RKO (cell line): ENCODE measurements at regions not wholly inside any gene's neighbourhood (a gene's known extent, or its start where the extent isn't known, plus 50 kb on each side); places are given as distances from the start of the nearest gene placed in this dataset.
A peak's percentile ranks its signal among the peaks of the same experiment; 100 is the strongest.

Experiments
- DNase-seq: peaks from one replicate; pipeline ENCODE4 v3.0.0-alpha.2; 2016; ENCODE audit warnings: low spot score

DNA sequence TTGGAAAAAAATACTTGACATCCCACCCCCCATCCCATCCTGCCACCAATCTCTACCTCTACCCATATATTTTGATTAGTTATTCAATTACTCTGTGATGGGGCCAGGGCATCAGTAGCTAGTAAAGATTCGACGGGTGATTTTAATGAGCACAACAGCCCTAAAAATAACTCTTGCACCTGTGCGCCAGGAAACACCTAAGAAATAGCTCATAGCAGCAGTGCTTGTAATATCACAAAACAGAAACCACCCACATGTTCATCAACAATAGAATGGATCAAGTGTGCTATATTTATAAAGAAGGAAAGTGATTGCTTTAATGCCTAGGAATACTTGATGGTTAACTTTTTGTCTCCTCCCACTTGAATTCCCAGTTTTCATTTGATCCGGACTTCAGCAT, 225.6 kb upstream of the LCORL start:
- no peak for DNase-seq

DNA sequence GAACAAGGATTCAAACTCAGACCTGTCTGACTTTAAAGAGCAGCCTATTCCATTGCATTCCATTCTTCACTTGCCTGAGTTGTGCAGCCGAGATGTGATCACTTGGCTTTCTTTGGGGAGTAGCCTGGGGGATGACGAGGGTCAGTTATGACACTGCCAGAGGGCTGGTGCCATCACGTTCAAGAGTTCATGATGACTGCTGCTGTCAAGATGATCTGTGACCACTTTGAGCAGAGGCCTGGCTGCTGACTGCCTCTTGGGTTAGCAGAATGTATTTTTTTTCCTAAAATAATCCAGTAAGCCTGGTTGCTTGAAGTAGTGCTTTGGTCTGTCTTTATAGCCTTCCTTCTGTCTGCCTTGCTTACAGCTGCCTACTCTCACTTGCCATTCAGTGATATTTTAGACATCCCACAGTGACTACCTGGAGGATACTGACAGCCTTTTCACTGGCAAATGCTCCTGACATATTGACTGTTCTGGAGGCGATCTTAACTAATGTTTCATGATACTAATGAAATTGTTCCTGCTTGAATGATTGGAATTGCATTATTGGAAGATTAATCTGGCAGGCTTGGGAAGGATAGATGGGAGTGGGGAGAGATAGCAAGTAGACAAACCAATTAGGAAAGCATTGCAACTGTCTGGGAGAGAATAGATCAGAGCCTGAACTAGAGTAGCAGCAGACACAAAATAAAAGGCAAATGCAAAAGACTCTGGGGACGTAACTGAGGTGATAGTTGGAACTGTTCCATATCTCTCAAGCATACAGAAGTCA, 221.6 kb upstream of the LCORL start:
- DNase-seq = no peak

DNA sequence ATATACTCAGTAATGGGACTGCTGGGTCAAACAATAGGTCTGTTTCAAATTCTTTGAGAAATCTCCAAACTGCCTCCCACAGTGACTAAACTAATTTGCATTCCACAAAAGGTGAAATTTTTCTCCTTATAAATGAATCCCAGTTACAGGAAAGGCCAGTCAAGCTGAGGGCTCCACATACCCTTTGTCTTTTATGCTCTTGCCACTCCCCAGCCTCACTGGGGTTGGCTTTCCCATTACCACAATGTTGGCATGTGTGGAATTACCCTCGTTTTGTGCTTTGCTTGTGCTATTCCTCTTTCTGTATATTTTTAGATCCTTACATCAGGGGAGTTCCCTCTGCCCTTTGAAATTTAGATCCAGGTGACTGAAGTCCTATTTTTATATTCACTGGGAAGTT, 220.2 kb upstream of the LCORL start:
- DNase-seq = no peak

DNA sequence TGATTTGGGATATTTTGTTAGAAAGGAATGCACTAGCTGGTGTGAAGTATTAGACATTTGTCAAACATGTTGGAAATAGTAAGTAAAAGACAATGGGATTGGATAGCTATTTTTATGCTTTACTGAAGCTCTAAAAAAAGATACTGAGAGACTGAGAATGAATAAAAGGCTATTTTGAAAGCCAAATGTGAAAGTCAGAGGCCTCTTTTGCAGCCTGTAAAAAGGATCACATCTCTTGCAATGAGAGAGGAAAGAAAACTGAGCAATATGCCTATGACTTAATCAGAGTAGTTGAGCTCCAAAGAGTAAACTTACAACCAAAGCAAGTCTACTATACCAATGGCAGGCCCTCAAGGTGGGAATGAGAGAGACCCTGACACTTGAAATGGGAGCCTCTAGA, 212.6 kb upstream of the LCORL start:
- no peak for DNase-seq

DNA sequence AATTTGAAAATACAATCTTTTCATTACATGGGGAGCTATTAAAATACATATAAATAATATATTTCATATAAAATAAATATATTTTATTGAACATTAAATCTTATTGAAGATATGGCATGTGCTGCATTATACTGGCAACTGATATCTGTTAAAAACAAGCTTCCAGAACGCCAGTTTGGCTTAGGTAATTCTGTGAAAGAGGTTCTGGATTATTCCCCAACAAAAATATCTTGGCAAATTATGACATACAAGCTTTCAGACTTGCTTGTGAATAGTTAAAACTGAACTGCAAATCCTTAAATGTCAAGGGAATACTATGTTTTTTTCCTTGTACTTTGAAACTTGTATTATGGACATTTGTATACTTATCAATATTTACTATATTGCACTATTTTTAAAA, 210.2 kb upstream of the LCORL start:
- DNase-seq = no peak

DNA sequence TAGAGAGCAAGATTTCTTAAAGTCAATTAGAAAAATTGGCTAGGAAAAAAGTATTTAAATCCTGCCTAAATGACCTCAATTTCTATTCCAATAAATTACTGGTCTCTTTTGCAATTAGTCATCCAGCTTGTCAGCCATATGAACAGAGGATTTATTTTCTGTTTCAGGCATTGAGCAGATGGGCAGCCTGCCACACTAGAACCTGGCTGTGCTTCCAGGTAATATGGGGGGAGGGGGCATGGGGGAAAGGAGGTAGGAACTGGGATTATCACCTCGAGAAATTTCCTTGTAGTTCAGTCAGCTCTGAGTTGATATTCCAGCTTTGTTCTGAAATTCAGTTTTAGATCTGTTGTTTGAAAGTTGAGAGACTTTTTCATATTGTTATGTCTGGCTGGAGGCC, 206.3 kb upstream of the LCORL start:
- no peak for DNase-seq

DNA sequence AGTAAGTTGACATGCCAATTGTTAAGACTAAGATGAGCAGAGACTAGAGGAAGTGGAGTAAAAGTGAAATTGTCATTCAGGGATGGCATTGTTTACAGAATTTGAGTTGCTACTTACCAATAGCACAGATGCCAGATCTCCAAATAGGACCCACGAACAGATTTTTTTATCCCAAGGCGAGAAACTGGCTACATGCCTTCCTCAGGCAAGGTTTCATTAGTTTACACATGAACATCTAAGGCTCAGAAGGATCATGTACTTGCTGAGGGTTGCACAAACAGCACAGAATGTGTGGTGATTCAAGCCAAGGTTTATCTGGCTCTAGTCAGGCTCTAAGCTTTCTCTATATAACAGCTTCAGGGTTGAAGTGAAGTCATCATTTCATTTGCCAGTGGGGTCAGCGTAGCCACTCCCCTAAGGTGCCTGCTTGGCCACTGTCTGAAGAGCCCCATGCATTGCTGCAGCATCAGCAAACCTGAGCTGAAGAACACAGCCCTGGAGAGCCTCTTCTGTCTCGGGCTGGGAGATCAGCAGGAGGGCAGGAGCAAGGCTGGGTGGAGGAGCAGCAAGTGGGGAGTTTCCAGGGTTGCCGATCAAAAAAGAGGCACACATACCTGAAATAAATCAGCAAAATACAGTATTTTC, 193.0 kb upstream of the LCORL start:
- no peak for DNase-seq

DNA sequence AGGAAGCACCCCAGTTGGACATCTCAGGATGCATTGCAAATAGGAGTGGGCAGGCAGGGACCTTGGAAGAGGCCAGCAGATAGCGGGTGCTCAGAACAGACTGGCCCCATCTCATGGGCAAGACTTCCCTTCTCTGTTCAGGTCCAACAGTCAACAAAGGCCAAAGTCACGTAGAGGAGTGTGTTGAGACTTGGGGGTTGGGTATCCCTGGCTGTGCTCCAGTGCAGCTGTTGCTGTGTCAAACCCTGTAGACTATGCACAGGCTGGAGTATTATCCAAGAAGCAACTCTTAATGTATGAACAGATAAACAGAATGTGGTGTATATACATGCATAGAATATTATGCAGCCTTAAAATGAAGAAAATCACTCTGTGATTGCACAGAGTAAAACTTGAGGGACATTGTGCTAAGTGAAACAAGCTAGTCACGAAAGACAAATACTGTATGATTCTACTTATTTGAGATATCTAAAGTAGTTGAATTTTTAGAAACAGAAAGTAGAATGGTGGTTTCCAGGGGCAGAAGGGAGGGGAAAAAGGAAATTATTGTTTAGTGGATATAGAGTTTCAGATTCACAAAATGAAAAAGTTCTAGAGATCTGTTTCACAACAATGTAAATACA, 192.1 kb upstream of the LCORL start:
- no peak for DNase-seq

DNA sequence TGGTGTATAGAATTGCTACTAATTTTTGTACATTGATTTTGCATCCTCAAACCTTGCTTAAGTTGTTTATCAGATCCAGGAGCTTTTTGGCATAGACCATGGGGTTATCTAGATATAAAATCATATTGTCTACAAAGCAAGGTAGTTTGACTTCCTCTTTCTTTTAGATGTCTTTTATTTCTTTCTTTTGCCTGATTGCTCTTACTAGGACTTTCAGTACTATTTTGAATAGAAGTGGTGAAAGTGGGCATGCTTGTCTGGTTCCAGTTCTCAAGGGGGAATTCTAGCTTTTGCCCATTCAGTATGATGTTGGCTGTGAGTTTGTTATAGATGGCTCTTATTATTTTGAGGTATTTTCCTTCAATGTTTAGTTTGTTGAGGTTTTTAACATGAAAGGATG, 187.9 kb upstream of the LCORL start:
- no peak for DNase-seq

DNA sequence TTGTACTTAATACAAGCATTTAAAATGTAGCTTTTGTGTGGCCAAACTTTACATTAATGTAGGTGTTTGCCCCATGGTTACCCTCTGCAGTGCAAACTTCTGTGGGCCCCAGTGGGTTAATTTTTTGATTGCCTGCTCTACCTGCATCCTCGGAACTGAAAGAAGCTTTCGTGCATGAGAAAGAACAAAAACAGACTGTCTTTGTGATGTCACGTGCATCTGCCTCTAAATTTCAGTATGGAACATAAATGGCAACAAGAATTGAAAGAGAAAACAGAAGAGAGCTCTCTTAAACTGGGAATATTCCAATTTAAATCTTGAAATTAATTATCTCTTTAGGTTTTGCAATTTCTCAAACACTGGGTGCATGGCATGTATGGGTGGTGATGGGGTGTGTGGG, 182.4 kb upstream of the LCORL start:
- no peak for DNase-seq

DNA sequence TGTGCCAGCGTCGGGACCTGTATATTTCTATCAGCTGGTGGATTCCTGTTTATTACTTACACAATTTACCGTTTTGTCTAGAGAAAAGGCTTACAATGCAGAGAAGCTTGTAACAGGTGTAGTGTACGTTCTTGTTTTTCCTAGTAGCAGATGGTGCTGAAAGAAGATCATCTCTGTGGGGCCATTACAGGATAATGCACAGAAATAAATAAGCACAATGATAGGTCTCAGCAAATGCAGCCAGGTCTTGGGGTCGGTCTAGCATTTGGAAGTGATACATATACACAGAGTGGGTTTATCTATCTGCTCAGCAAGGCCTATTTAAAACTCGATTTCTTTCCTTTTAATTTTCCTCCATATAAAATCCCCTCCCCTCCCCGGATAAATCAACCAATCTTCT, 180.9 kb upstream of the LCORL start:
- no peak for DNase-seq

DNA sequence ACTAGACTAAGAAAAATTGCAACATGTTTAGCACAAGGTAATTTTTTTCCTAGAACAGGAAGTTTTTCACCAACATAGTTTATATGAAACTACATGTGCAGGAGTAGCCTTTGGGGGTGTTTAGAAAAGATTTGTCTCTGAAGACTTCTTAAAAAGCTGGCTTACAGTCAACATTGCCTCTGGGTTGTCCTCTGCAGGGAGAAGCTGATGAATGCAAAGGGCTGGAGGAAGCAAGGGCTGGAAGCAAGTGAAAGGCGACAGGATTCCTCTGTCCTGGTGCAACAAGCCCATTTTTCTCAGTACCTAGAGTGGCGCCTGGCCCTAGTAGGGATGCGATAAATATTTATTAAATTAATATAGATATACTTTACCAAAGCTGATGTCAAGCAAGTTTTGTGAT, 180.3 kb upstream of the LCORL start:
- no peak for DNase-seq

DNA sequence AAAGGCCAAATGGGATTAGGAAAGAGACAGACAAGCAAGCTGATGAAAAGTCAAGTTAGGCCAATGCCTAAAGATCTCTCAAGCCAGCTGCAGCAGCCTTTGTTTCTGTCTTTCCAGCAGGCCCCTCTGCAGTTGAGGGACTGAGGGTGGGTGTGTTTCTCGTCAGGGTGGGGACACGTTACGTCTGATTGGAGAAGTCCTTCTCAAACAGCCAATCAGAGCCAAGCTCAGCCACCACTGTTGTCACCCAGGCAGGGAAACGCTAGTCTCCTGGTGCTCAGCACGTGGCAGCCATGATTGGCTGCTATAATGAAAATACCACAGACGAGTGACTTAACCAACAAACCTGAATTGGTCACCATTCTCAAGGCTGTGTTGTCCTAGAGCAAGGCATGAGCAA, 177.1 kb upstream of the LCORL start:
- no peak for DNase-seq

DNA sequence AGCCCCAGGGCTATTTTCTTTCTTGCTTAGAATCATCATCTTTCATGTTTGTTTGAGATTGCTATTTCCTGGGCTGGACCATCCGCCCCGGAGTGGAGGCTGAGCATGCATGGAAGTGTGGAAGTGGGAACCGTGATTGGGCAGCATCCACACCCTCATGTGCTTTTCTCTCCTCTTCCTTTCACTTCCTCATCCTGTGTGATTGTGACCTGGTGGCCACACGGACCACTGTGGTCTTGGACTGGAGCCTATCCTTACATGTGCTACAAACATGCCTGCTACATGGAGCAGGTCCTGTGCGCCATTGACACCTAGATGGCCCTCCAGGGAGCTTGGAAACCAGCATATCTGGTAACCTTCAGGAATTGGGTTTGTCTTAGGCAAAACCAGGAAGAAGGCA, 175.9 kb upstream of the LCORL start:
- DNase-seq = no peak

DNA sequence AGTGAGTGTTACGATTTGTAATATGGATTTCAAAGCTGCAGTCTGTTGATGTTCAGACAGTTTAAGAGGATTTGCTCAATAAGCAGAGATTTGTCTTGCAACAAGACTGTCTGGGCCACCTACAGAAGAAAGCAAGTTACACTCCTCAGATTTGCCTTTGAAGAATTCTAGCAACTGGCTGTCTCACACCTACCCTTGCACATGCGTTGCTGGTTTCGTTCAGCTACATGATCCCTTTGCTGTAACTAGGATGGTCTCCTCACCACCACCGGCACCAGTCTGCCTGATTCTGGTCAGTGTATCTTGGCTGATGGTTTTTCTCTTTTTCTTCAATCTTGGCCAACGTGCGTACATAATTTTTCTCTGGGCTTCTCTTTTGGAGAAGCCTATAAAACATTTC, 172.7 kb upstream of the LCORL start:
- DNase-seq = no peak

DNA sequence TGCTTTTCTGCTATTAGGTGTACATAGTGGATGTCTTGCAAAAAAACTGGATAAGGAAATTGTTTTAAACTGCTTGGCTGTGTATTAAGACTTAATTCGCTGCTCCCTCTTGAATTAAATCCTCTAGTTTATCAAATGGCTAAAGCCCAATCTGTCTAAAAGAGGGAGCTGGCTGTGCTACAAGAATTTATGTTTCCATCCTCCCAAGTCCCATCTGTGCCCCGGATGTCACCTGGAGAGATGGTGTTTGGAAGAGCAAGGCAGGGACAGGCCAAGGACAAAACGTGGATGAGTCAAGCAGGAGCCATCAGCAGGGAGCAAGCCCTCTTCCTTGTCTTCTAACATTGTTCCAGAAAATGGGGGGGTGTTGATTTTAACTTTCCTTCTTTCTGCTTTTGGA, 171.3 kb upstream of the LCORL start:
- no peak for DNase-seq

DNA sequence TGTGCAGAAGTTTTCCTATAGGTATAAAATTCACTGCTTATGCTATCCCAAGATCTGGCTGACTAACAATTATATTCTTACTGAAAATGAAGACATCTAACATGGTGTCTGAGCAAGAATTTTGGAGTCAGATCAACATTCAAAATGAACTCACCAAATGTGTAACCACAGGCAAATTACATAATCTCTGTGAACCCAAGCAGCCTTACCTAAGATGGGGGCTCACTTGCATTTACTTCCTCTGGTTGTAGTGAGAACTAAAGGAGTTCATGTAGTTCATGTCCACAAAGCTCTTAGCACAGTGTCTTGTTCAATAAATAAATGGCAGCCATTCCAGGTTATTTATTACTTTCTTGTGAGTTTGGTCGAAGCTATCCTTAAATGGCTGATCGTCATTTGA, 163.9 kb upstream of the LCORL start:
- no peak for DNase-seq

DNA sequence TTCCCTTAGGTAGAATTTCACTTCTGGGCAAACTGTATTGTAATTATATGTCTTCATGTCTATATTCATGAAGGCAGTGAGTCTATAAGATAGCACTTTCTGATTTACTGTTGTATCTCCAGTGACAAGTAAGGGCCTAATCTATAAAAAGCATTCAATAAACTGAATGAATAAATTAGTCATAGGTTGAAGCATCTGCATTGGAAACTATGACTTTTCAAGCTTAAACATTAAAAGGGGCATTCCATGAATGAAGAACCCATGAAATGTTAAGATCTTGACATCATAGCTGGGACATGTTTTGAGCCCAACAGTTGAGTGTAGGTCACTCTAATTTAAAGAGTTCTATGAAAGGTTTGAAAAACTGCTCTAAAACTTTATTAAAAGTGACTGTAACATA, 159.3 kb upstream of the LCORL start:
- no peak for DNase-seq

DNA sequence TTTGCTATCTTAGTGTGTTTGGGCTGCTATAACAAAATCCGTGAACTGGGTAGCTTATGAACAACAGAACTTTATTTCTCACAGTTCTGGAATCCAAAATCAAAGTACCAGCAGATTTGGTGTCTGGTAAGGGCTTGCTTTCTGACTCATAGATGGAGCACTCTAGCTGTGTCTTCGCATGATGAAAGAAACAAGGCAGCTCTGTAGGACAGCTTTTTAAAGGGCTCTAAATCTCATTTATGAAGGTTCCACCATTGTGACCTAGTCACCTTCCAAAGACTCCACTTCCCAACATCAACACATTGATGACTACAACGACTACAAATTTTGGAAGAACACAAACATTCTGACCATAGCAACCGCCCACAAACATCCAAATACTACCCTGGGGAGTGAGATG, 158.6 kb upstream of the LCORL start:
- peak; percentile 2 for DNase-seq

DNA sequence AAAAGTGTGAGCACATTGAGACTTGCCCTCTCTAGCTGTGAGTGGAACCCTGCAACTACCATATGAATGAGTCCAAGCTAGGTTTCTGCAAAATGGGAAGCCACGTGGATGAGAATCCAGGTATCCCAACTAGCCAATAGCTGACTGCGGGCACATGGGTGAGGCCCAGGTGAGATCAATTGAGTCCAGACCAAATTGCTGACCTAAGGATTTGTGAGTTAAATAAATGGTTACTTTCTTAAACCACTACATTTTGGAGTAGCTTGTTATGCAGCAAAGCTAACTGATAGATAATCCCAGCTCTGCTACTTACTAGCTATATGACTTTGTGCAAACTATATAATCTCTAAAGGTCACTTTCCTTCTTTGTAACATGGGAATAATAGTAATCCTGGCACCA, 150.3 kb upstream of the LCORL start:
- no peak for DNase-seq

DNA sequence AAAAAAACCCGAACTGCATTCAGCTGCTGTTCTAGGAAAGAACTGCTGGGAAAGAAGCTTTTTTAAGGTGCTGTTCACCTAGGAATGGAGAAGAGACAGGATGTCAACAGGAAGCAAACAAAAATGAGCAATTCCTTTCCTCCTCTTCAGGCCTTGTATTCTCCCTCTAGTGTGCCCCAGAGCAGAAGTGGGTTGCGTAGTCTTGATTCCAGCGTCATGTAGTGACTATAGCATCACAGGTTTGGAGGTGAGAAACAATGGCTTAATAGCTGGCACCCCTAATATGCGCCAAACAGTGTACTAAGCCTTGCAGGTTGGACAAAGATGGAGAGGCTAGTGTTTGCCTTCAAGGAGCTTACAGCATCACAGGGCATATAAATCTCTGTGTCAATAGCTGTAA, 146.3 kb upstream of the LCORL start:
- DNase-seq = no peak

DNA sequence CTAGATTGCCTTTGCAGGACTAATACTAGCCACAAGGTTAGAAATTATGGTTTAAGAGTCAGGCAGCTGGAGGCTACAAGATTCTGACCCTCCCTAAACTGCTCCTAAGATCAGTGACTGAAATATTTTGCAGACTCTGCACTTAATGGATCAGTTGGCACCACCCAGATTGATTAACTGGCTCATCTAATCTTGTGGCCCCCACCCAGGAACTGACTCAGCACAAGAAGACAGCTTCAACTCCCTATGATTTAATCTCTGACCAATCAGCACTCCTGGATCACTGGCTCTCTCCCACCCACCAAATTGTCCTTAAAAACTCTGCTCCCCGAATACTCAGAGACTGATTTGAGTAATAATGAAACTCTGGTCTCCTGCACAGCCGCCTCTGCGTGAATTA, 145.4 kb upstream of the LCORL start:
- no peak for DNase-seq

DNA sequence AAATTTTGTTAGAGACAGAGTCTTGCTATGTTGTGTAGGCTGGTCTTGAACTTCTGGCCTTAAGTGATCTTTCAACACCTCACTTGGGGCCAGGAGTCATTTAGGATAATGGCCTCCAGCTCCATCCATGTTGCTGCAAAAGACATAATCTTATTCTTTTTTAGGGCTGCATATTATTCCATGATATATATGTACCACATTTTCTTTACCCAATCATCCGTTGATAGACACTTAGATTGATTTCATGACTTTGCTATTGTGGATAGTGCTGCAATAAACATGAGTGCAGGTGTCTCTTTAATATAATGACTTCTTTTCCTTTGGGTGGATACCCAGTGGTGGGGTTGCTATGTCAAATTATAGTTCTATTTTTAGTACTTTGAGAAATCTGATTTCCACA, 140.9 kb upstream of the LCORL start:
- no peak for DNase-seq
